ENCODE measurements at regions not wholly inside any gene's neighbourhood (a gene's known extent, or its start where the extent isn't known, plus 50 kb on each side); places are given as distances from the start of the nearest gene placed in this dataset.

DNA sequence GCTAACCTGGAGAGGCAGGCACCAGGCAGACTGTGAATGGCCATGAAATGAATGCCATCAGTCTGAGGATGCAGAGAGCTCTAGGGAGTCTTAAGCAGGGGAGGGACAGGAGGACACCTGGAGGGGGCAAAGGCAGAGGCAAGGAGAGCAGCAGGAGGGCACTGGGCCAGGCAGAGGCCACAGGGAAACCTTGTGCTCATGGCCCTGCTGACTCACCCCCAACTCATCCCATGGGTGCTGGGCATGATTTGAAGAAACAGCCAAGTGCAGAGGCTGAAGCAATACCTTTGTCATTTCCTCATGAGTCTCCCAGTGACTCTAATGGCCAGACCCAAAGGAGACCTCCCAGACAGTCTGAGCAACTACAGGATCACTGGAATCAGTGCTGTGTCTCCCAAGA lies 141.4 kb downstream of the TMEM132E start:
- ATAC-seq, result no peak
- intact Hi-C loops (cut with DNase I), result no loop called here

DNA sequence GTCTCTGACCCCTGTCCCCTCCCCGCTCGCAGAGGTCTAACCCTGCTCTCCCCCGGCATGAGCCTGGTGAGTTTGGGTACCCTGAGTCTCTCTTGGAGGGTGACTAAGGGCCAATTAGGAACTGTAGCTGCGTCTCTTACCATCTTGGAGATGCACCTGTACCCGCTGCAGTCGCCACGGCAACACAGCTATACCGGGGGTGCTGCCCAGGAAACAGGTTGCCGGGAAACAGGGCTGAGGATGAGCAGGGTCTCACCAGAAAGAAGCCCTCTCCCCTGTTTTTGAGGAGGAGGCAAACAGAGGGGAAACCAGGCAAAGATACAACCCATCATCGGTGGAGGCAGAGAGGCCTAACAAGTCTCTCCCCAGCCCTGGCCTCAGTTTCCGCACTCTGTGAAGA lies 140.2 kb downstream of the TMEM132E start:
- DNase-seq (ENCODE audit: low spot score), result no peak
- no peak for ATAC-seq
- intact Hi-C loops (cut with DNase I), result no loop called here

More for the DNA sequence above, 141.4 kb downstream of the TMEM132E start:
- DNase-seq (ENCODE audit: low spot score), result no peak

DNA sequence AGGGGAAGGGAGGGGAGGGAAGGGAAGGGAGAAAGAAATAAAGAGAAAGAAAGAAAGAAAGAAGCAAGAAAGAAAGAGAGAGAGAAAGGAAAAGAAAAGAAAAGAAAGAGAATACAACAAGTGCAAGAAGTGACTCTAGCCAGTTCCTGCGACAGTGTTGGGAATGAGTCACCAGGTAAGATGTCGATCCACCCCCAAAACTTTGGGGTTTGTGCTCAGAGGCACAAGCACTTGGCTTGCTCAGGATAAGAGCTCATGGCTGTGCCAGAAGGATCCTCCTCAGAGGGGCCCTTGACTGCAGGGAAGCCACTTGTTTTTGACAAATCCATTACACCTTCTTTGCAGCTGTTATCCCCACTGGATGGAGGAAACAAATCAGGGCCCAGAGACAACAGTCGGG lies 137.7 kb downstream of the TMEM132E start:
- DNase-seq (ENCODE audit: low spot score) (no peak), ATAC-seq (no peak)
- intact Hi-C loops (cut with DNase I), result no loop called here

GRCh38 chr17:34716291-34716690 lies 136.9 kb downstream of the TMEM132E start:
- intact Hi-C loops (cut with DNase I), result no loop called here
- DNase-seq (ENCODE audit: low spot score), result no peak
- ATAC-seq, result no peak

DNA sequence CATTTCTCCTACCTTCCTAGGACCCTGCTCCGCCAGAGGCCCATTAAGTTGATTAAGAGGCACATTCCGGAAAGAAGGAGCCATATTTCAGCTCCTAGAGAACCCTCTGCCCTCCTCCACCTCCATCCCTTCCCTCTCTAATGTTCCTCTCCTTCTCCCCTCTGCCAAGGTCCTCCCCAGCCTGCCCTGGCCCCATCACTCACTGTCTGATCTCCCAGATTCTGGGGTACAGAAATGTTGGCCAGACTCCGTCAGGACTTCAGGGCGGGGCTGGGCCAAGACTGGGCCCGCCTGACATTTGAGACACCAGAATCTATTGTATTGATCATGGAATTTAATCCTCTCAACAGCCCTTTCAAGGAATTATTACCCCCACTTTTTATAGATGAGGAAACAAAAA lies 136.1 kb downstream of the TMEM132E start:
- no peak for DNase-seq (ENCODE audit: low spot score)
- intact Hi-C loops (cut with DNase I), result no loop called here
- ATAC-seq, result no peak

- DNase-seq (ENCODE audit: low spot score) (no peak), ATAC-seq (no peak)
- intact Hi-C loops (cut with DNase I), result no loop called here
These were observed 135.4 kb downstream of the TMEM132E start for GRCh38 chr17:34714475-34715410.

GRCh38 chr17:34713687-34714086 lies 134.3 kb downstream of the TMEM132E start:
- DNase-seq (ENCODE audit: low spot score) (no peak), ATAC-seq (no peak)
- intact Hi-C loops (cut with DNase I), result no loop called here

- no peak for DNase-seq (ENCODE audit: low spot score)
- intact Hi-C loops (cut with DNase I), result no loop called here
- ATAC-seq, result no peak
These were observed 133.3 kb downstream of the TMEM132E start for GRCh38 chr17:34712481-34713195.

- no peak for DNase-seq (ENCODE audit: low spot score)
- intact Hi-C loops (cut with DNase I), result no loop called here
- ATAC-seq, result no peak
These were observed 132.3 kb downstream of the TMEM132E start for GRCh38 chr17:34711646-34712045.

DNA sequence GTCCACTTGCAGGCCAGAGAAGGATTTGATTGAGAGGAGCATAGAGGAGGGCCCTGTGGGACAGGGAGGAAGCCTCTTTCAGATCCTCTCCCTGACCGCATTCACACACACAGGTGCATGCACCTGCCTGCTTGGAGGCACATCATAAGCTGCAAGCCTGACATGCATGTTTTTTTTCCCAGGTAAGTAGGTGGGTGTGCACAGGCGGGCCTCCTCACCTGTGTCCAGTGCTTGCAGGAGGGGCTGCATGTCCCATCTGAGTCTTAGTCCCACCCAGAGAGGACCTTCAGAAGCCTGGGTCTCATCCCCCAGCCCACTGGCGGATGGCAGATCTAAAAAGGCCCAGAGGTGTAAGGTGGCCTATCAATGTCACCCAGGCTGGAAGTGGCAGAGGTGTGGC lies 130.8 kb downstream of the TMEM132E start:
- ATAC-seq (no peak), DNase-seq (ENCODE audit: low spot score) (no peak)
- intact Hi-C loops (cut with DNase I), result no loop called here

DNA sequence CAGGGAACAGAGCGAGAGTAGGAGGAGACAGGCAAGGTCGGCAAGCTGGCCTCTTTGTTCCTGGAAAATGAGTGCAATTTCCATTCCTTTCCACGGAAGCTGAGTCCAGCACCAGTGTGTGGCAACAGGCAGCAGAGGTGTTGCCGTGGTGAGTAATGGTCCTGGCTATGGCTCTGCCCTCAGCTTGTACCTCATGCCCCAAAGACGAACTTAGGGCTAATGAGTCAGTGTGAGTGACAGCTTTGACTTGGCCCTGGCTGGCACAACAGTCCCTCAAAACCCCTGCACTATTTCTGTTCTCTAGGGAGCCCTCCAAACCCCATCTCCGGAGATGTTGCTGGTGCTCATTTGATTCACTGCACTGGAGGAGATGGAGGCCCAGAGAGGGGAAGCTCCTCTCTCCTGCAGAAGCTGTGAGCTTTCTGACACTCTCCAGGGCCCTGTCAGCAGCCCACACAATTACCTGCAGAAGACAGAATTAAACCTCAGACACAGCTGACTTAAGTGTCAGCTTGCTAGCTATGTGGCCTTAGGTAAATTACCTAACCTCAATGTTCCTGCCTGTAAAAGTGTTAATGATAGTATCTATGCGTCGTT lies 129.9 kb downstream of the TMEM132E start:
- ATAC-seq (no peak), DNase-seq (ENCODE audit: low spot score) (no peak)
- intact Hi-C loops (cut with DNase I), result no loop called here

- ATAC-seq (no peak), DNase-seq (ENCODE audit: low spot score) (no peak)
- intact Hi-C loops (cut with DNase I), result no loop called here
These were observed 126.6 kb downstream of the TMEM132E start for GRCh38 chr17:34706029-34706428.

- no peak for DNase-seq (ENCODE audit: low spot score)
- intact Hi-C loops (cut with DNase I), result no loop called here
- ATAC-seq, result no peak
These were observed 124.2 kb downstream of the TMEM132E start for GRCh38 chr17:34703533-34703932.

DNA sequence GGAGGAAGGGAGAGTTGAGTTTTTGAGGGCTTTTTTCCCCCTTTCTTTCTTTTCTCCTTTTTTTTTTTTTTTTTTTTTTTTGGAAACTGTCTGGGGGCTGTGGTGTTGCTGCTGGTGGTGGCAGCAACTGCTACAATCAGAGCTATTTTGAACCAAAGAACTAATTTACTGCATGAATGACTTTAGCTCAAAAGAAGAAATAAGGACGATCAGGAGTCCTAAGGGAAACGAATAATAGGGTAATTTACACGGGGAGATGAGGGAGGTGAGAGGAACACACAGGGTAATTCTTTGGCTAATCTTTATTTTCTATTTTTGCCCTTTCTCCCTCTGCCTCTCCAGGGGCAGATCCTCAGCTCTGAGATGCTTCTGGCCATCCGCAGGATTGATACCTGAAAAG lies 119.8 kb downstream of the TMEM132E start:
- DNase-seq (ENCODE audit: low spot score), result no peak
- no peak for ATAC-seq
- intact Hi-C loops (cut with DNase I), result no loop called here

DNA sequence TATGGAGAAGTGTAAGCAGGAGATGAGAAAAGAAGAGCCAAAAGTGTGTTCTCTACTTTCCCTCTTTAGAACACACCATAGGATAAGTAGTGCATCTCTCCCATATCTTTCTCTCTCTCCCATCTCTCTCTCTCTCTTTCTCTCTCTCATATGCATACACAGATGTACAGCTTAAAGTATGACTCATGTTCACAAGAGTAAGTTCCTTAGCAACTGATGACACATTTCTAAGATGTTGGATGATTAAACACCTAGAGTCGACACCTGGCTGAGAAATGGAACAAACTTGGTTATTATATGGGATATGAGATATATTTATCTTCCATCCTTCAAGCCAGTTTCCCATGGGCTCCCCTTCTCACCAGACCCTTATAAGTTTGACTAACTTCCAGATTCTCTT lies 113.5 kb downstream of the TMEM132E start:
- ATAC-seq, result no peak

More for the DNA sequence above, 113.5 kb downstream of the TMEM132E start:
- intact Hi-C loops (cut with DNase I), result no loop called here
- no peak for DNase-seq (ENCODE audit: low spot score)
